ENCODE measurements at regions not wholly inside any gene's neighbourhood (a gene's known extent, or its start where the extent isn't known, plus 50 kb on each side); places are given as distances from the start of the nearest gene placed in this dataset.

GRCh38 chr12:91893476-91893875 lies 252.2 kb downstream of the BTG1 start:
- TF ChIP-seq, protein P1, sequence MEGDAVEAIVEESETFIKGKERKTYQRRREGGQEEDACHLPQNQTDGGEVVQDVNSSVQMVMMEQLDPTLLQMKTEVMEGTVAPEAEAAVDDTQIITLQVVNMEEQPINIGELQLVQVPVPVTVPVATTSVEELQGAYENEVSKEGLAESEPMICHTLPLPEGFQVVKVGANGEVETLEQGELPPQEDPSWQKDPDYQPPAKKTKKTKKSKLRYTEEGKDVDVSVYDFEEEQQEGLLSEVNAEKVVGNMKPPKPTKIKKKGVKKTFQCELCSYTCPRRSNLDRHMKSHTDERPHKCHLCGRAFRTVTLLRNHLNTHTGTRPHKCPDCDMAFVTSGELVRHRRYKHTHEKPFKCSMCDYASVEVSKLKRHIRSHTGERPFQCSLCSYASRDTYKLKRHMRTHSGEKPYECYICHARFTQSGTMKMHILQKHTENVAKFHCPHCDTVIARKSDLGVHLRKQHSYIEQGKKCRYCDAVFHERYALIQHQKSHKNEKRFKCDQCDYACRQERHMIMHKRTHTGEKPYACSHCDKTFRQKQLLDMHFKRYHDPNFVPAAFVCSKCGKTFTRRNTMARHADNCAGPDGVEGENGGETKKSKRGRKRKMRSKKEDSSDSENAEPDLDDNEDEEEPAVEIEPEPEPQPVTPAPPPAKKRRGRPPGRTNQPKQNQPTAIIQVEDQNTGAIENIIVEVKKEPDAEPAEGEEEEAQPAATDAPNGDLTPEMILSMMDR (IDR thresholded peaks at IDR 0.05; ENCODE audit: low read depth, low read length): no peak
- H3K27ac ChIP-seq (ENCODE audit: low read depth, low read length): no peak overlapping the region
- H3K4me3 ChIP-seq (ENCODE audit: low read depth, low read length): no peak overlapping the region
- ChIA-PET POLR2A (no interaction called here), CTCF (no interaction called here)
- no peaks in the 10 kb centered on the region for H3K9me3 ChIP-seq (ENCODE audit: control insufficient read depth, insufficient read depth, low read length)
- no peak for DNase-seq (ENCODE audit: low read depth, low spot score)
- H3K27me3 ChIP-seq (ENCODE audit: control insufficient read depth, insufficient read depth, low read length): no peaks in the 10 kb centered on the region

DNA sequence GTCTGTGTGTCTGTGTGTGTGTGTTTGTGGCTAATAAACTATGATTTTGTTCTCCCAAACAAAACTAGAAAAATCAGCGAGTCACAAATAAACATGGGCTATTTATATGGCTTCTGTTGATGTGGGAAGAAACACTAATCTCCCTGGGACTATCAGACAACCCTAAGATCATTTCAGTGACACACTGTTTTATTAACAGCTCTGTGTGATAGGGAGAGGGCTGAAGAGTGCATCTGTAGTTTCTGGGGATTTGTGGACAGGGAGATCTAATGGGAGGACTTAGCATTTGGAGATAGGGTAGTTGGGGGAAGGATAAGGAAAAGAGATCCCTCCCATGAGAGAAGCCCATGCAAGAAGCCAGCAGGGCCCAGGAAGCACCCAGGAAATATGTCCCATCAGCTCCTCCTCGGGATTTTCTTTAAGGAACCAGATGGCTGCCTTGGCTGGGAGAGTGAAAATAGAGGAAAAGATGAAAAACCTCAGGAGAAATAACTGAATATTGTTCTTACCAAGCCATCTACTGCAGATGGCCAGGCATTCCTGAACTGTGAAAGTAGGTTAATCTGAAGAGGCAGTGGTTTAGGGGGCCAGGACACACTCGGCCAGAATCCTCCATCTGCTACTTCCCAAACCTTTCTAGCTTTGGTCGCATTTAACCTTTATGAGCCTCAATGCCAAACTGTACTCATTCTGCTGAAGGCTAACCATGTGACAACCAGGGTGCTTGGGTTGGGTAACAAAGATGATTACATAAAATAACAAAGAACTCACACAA lies 253.4 kb downstream of the BTG1 start:
- TF ChIP-seq, protein P1 (IDR thresholded peaks at IDR 0.05; ENCODE audit: low read depth, low read length): no peak
- ChIA-PET CTCF (no interaction called here), POLR2A (no interaction called here)
- Histone ChIP-seq H3K9me3 (ENCODE audit: control insufficient read depth, insufficient read depth, low read length) (no peaks in the 10 kb centered on the region), H3K4me3 (ENCODE audit: low read depth, low read length) (no peak overlapping the region), H3K27me3 (ENCODE audit: control insufficient read depth, insufficient read depth, low read length) (no peaks in the 10 kb centered on the region), H3K27ac (ENCODE audit: low read depth, low read length) (no peak overlapping the region)
- no peak for DNase-seq (ENCODE audit: low read depth, low spot score)

DNA sequence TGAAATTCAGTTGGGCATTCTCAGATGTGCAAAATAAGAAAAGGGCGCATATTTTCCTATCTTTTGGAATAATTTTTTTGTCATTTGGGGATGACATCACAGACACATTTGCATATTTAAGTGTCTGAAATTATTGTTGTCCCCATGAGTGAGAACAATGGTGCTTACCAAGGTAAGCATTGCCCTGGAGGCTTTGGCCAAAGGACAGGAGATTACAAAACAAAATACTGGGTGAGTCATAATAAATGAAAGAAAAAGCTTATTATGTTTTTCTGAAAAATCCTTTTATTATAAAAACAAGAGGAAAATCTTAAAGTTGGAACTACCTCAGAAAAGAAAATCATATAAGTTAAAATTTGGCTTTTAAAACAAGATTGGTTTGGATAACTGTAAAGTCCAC lies 254.9 kb downstream of the BTG1 start:
- Histone ChIP-seq H3K27ac (ENCODE audit: low read depth, low read length) (no peak overlapping the region), H3K4me3 (ENCODE audit: low read depth, low read length) (no peak overlapping the region), H3K27me3 (ENCODE audit: control insufficient read depth, insufficient read depth, low read length) (no peaks in the 10 kb centered on the region), H3K9me3 (ENCODE audit: control insufficient read depth, insufficient read depth, low read length) (no peaks in the 10 kb centered on the region)
- DNase-seq (ENCODE audit: low read depth, low spot score): no peak
- POLR2A ChIA-PET: no interaction called here
- CTCF ChIA-PET: interaction anchor here (1.2 kb wide), 1 partner anchor 509 kb away, joined by 4 read pairs; no protein-coding TSS in a partner anchor
- TF ChIP-seq, protein P1 (IDR thresholded peaks at IDR 0.05; ENCODE audit: low read depth, low read length): no peak

GRCh38 chr12:91889910-91890309 lies 255.7 kb downstream of the BTG1 start:
- Histone ChIP-seq H3K27me3 (ENCODE audit: control insufficient read depth, insufficient read depth, low read length) (no peaks in the 10 kb centered on the region), H3K9me3 (ENCODE audit: control insufficient read depth, insufficient read depth, low read length) (no peaks in the 10 kb centered on the region), H3K27ac (ENCODE audit: low read depth, low read length) (no peak overlapping the region), H3K4me3 (ENCODE audit: low read depth, low read length) (no peak overlapping the region)
- DNase-seq (ENCODE audit: low read depth, low spot score): no peak
- ChIA-PET POLR2A (no interaction called here), CTCF (interaction anchor here (1.2 kb wide), 1 partner anchor 508 kb away, joined by 4 read pairs; no protein-coding TSS in a partner anchor)
- TF ChIP-seq, protein P1 (IDR thresholded peaks at IDR 0.05; ENCODE audit: low read depth, low read length): no peak

- CTCF ChIA-PET: no interaction called here
- TF ChIP-seq, protein P1 (IDR thresholded peaks at IDR 0.05; ENCODE audit: low read depth, low read length): no peak
- Histone ChIP-seq H3K27ac (ENCODE audit: low read depth, low read length) (no peak overlapping the region), H3K27me3 (ENCODE audit: control insufficient read depth, insufficient read depth, low read length) (no peaks in the 10 kb centered on the region), H3K4me3 (ENCODE audit: low read depth, low read length) (no peak overlapping the region), H3K9me3 (ENCODE audit: control insufficient read depth, insufficient read depth, low read length) (no peaks in the 10 kb centered on the region)
- POLR2A ChIA-PET: no interaction called here
- no peak for DNase-seq (ENCODE audit: low read depth, low spot score)
Observed at GRCh38 chr12:91889059-91889458, 256.6 kb downstream of the BTG1 start.

Measured in AG04450 (cell line).